Right lobe of liver (tissue), 6 donors: ENCODE measurements at regions not wholly inside any gene's neighbourhood (a gene's known extent, or its start where the extent isn't known, plus 50 kb on each side); places are given as distances from the start of the nearest gene placed in this dataset.

Experiments
- ATAC-seq, 4 donors: fragments of 200-7000 bp; cut with Tn5 transposase; one replicate each; pipeline ENCODE4 v1.9.1; 2020; ENCODE audit warnings: mild to moderate bottlenecking in 4 of 4, moderate library complexity in 4 of 4
- DNase-seq, 3 donors: peaks; one replicate each; pipeline ENCODE4 v3.0.0-alpha.2; 2020
- H3K27ac ChIP-seq, 3 donors: fragments of 200-600 bp; one replicate each; pipeline ENCODE4 v1.8.0; 2022
- H3K27me3 ChIP-seq, 2 donors: fragments of 200-600 bp; one replicate each; pipeline ENCODE4 v1.8.0; 2022
- H3K36me3 ChIP-seq, 4 donors: fragments of 200-600 bp; sonication (generic) in 1 of 4; one replicate each; pipeline versions ENCODE4 v1.5.1 to v1.8.0; 2017 to 2022; ENCODE audit warnings: control low read depth in 1 of 4
- H3K4me1 ChIP-seq, 4 donors: fragments of 200-600 bp; sonication (generic) in 1 of 4; one replicate each; pipeline versions ENCODE4 v1.5.1 to v1.8.0; 2017 to 2022; ENCODE audit warnings: control low read depth in 1 of 4
- H3K4me3 ChIP-seq, 3 donors: fragments of 200-600 bp; one replicate each; pipeline ENCODE4 v1.8.0; 2022
- H3K9me3 ChIP-seq, 4 donors: fragments of 200-600 bp; sonication (generic) in 1 of 4; one replicate each; pipeline versions ENCODE4 v1.5.1 to v1.8.0; 2017 to 2022; ENCODE audit warnings: control low read depth in 1 of 4
- POLR2A ChIP-seq: fragments of 450-650 bp; IDR thresholded peaks from one replicate; pipeline ENCODE4 v1.6.1; 2017; ENCODE audit warnings: antibody characterized with exemption, mild to moderate bottlenecking
- WGBS: methylation state at CpG from one replicate; pipeline ENCODE4 v1.1.6; 2018; ENCODE audit warnings: low coverage, low lambda C conversion rate; ENCODE audit not compliant: insufficient coverage; ENCODE audit errors: missing lambda C conversion rate; 5-methylcytosine and 5-hydroxymethylcytosine counted together
- intact Hi-C, 2 donors: fragments of 100-400 bp; cut with DNase I; formaldehyde crosslinking; loops; one replicate each; pipeline versions ENCODE4 v1.11.2 to v1.14.1; 2022
- TF ChIP-seq, protein P1 (sequence below), 4 donors: fragments of 200-600 bp in 3 of 4; fragments of 450-650 bp in 1 of 4; IDR thresholded peaks; one replicate each; pipeline versions ENCODE4 v1.5.1 to v1.8.0; 2016 to 2022; ENCODE audit warnings: antibody characterized with exemption in 4 of 4, mild to moderate bottlenecking in 2 of 4
- donor health status: DM: no; HTN: yes; CAD: no.
- donor health status: DM: no; HTN: no; CAD: no.
- donor health status: DM: no; HTN: no; CAD: no.
- donor health status: DM: no; HTN: yes; CAD: no.
- donor health status: DM: no; HTN: yes; CAD: no.

DNA sequence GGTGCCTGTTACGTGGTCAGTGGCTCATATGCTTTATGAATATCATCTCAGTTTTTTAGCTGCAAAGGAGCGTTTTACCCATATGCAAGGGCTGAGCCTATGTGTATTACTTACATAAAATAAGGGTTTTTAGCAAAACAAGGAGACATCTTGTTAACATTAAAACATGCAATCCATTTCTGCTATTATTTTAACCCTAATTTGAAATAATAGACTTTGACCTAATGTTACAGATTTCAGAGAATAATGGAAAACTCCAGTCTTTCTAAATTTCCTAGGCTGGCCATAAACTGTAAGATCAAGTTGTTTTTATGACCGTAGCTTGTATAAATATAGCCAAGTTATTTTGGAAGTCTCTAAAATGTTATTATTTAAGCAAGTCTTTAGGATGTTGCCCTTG is 121.1 kb upstream of the SEMA6A start:
- H3K27ac ChIP-seq, result no peak overlapping the region
- DNase-seq, result no peak
- ATAC-seq, result no peak
- WGBS, result 56% methylated on average over 3 of the region's 3 CpGs
- H3K4me1 ChIP-seq, result no peaks in the 10 kb centered on the region
- H3K27me3 ChIP-seq, result no peaks in the 10 kb centered on the region
- no peak overlapping the region for H3K4me3 ChIP-seq
- no peaks in the 10 kb centered on the region for H3K9me3 ChIP-seq
- intact Hi-C loops, result no loop called here
- TF ChIP-seq, protein P1, sequence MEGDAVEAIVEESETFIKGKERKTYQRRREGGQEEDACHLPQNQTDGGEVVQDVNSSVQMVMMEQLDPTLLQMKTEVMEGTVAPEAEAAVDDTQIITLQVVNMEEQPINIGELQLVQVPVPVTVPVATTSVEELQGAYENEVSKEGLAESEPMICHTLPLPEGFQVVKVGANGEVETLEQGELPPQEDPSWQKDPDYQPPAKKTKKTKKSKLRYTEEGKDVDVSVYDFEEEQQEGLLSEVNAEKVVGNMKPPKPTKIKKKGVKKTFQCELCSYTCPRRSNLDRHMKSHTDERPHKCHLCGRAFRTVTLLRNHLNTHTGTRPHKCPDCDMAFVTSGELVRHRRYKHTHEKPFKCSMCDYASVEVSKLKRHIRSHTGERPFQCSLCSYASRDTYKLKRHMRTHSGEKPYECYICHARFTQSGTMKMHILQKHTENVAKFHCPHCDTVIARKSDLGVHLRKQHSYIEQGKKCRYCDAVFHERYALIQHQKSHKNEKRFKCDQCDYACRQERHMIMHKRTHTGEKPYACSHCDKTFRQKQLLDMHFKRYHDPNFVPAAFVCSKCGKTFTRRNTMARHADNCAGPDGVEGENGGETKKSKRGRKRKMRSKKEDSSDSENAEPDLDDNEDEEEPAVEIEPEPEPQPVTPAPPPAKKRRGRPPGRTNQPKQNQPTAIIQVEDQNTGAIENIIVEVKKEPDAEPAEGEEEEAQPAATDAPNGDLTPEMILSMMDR (IDR thresholded peaks at IDR 0.05), result no peak
- no peaks in the 10 kb centered on the region for H3K36me3 ChIP-seq

DNA sequence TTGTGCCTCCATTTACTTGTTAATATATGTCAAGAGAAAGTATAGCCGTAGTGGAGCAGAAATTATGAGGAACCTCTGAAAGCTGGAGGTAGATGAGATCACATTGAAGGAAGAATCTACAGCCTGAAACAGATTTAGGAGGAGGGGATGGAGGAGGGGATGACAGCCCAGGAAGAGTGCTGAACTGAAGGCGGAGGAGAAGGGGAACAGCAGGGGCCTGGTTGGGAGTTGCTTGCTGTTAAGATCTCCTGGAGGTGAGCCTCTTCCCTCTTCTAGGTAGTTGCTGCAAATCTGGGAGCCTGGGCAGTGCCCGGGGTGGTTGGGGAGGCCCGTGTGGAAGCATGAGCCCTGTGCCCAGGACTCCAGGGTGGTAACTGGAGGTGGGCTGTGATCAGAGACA is 111.8 kb upstream of the SEMA6A start:
- no peaks in the 10 kb centered on the region for H3K36me3 ChIP-seq
- intact Hi-C loops, result no loop called here
- ATAC-seq, result no peak
- TF ChIP-seq, protein P1 (IDR thresholded peaks at IDR 0.05), result no peak
- TF ChIP-seq POLR2A, result no peak
- no peak overlapping the region for H3K4me3 ChIP-seq
- no peak for DNase-seq
- H3K27me3 ChIP-seq, result no peaks in the 10 kb centered on the region
- no peaks in the 10 kb centered on the region for H3K9me3 ChIP-seq
- 80% methylated on average over 4 of the region's 4 CpGs for WGBS
- no peaks in the 10 kb centered on the region for H3K4me1 ChIP-seq
- no peak overlapping the region for H3K27ac ChIP-seq

DNA sequence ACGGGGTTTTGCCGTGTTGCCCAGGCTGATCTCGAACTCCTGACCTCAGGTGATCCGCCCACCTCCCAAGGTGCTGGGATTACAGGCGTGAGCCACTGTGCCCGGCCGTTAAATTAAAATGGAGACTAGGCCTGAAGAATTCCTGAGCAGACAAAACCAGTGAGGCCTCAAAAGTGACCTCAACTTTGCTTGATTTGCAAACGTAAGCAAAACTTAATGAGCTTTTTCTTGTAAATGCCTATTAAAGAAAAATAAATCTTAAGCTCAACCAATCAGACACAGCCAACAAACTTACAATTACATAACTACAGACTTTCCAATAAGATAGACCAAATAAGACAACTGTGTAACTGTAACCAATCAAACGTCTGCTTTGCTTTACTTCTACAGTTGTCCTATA is 111.3 kb upstream of the SEMA6A start:
- DNase-seq (no peak), ATAC-seq (no peak)
- no peaks in the 10 kb centered on the region for H3K4me1 ChIP-seq
- 69% methylated on average over 9 of the region's 9 CpGs for WGBS
- H3K4me3 ChIP-seq, result no peak overlapping the region
- no peaks in the 10 kb centered on the region for H3K27me3 ChIP-seq
- no peaks in the 10 kb centered on the region for H3K9me3 ChIP-seq
- no peak for TF ChIP-seq POLR2A
- TF ChIP-seq, protein P1 (IDR thresholded peaks at IDR 0.05), result no peak
- H3K36me3 ChIP-seq, result no peaks in the 10 kb centered on the region
- intact Hi-C loops, result no loop called here
- H3K27ac ChIP-seq, result no peak overlapping the region

DNA sequence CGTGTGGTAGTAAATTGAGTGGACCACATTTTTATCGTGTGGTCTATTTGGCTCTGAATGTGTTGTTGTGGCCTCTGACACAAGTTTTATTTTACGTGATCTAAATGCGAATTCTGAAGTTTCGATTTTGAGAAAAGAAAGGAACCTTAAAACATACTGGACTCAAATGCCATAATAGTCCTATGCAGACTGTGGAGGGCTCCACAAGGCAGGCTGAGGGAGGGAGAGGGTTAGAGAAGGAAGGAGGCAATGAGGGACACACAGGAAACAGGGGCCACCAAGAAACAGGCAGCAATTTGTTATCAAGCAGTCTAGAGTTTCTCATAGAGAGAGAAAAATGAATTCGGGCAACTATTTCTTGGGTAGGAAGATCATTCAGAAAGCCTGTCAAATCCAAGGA is 110.4 kb upstream of the SEMA6A start:
- 78% methylated on average over 6 of the region's 6 CpGs for WGBS
- H3K4me1 ChIP-seq, result no peaks in the 10 kb centered on the region
- no peaks in the 10 kb centered on the region for H3K27me3 ChIP-seq
- H3K27ac ChIP-seq, result no peak overlapping the region
- DNase-seq (no peak), ATAC-seq (no peak)
- no peaks in the 10 kb centered on the region for H3K36me3 ChIP-seq
- TF ChIP-seq POLR2A, result no peak
- TF ChIP-seq, protein P1 (IDR thresholded peaks at IDR 0.05), result no peak
- no peaks in the 10 kb centered on the region for H3K9me3 ChIP-seq
- no peak overlapping the region for H3K4me3 ChIP-seq
- intact Hi-C loops, result no loop called here

DNA sequence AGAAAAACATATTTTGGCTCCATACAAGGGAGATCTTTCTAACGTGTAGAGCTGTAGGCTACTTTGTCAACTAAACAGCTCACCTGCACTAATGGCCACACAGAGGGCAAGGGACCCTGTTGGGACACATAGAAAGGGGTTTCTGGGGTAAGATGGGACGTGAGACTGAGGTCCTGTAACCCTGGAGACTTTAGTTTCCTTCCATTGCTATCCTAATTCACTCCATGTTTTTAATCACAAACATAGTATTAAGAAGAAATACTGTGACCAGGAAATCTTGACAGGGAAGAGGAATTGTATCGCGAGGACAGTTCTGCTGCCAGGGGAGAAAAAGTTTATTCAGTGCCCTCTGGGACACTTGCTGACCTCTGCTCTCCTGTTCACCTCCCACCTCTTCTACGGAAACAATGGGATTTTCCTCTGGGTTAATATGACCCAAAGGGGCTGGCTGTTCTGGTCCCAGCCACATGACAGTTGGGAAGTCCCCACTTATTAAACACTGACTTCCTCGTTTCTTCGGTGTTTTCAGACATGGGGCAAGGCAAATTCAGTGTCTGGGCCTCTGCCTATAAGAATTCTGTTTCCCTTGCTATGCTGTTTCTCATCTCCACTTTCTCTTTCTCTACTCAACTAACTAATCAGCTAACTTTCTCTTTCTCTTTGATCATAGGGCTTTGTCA is 106.9 kb upstream of the SEMA6A start:
- Histone ChIP-seq H3K27me3 (no peaks in the 10 kb centered on the region), H3K27ac (no peak overlapping the region), H3K4me1 (no peaks in the 10 kb centered on the region), H3K36me3 (no peaks in the 10 kb centered on the region), H3K9me3 (no peaks in the 10 kb centered on the region), H3K4me3 (no peak overlapping the region)
- ATAC-seq (peak in 3 of 4 donors; percentile 41 to 54 (median 49)), DNase-seq (no peak)
- intact Hi-C loops, result no loop called here
- WGBS, result 51% methylated on average over 7 of the region's 7 CpGs
- TF ChIP-seq, protein P1 (IDR thresholded peaks at IDR 0.05), result no peak
- no peak for TF ChIP-seq POLR2A
